HCT116 (cell line): ENCODE measurements at regions not wholly inside any gene's neighbourhood (a gene's known extent, or its start where the extent isn't known, plus 50 kb on each side); places are given as distances from the start of the nearest gene placed in this dataset.

Source experiments
- ATAC-seq: fragments of 200-7000 bp; cut with Tn5 transposase; 2 replicates; pipeline ENCODE4 v1.9.1; 2020; ENCODE audit warnings: mild to moderate bottlenecking, moderate library complexity
- BruUV-seq: library from RNA; stranded (reverse); fragments of 400-500 nt; replicated peaks from 2 replicates; lab custom pipeline; 2021; lab: Mats Ljungman, UMichigan
- CTCF ChIA-PET: fragments of 300-600 bp; sonication (Branson Sonifier 250); formaldehyde crosslinking; loops from one replicate; lab custom pipeline; 2021; ENCODE audit warnings: antibody characterized with exemption; lab: Charles Lee
- POLR2A ChIA-PET: fragments of 300-600, 350-600 bp; sonication (Branson Sonifier 250); formaldehyde crosslinking; loops from one replicate; lab custom pipeline; 2021; ENCODE audit warnings: antibody characterized with exemption; lab: Charles Lee
- RAD21 ChIA-PET, 2 experiments: fragments of 300-600 bp; sonication (Branson Sonifier 250); formaldehyde crosslinking; loops; one replicate each; lab custom pipeline; 2023; ENCODE audit warnings: low total read pairs in 2 of 2; ENCODE audit not compliant: uncharacterized antibody in 2 of 2, unreplicated experiment in 2 of 2, low non-redundant PET in 1 of 2; lab: Charles Lee
- DNase-seq: peaks from one replicate; pipeline ENCODE4 v3.0.0-alpha.2; 2010; ENCODE audit warnings: low read depth, low spot score
- H2AFZ ChIP-seq: fragments of 200-600 bp; shearing (Covaris generic), sonication (generic); 2 replicates; pipeline ENCODE4 v1.6.1; 2017; ENCODE audit warnings: low read depth, mixed run types, mixed read lengths, antibody characterized with exemption, low read length; ENCODE audit not compliant: poor library complexity, severe bottlenecking
- H3K27ac ChIP-seq: 2 replicates; pipeline ENCODE4 v1.5.1; 2012; ENCODE audit warnings: low read depth, low read length
- H3K27me3 ChIP-seq: fragments of 200-600 bp; sonication (generic); 2 replicates; pipeline ENCODE4 v1.6.1; 2016; ENCODE audit warnings: mixed run types, low read length, mixed read lengths; ENCODE audit not compliant: insufficient read depth
- H3K36me3 ChIP-seq, 2 experiments: fragments of 200-500 bp in 1 of 2; fragments of 200-600 bp in 1 of 2; sonication (Bioruptor generic) in 1 of 2; sonication (generic) in 1 of 2; 2 replicates each; pipeline versions ENCODE4 v1.5.1 to v1.6.1; 2014 to 2016; ENCODE audit warnings: low read length in 2 of 2, inconsistent platforms in 1 of 2, mixed read lengths in 1 of 2, mixed run types in 1 of 2; ENCODE audit not compliant: insufficient read depth in 2 of 2, control insufficient read depth in 1 of 2
- H3K4me1 ChIP-seq, 2 experiments: fragments of 200-600 bp in 1 of 2; sonication (generic) in 1 of 2; 2 replicates each; pipeline versions ENCODE4 v1.5.1 to v1.6.1; 2012 to 2017; ENCODE audit warnings: low read length in 2 of 2, inconsistent platforms in 1 of 2, mild to moderate bottlenecking in 1 of 2, mixed read lengths in 1 of 2, mixed run types in 1 of 2, moderate library complexity in 1 of 2; ENCODE audit not compliant: insufficient read depth in 2 of 2, control insufficient read depth in 1 of 2
- H3K4me2 ChIP-seq: fragments of 200-600 bp; sonication (generic); 2 replicates; pipeline ENCODE4 v1.6.1; 2017; ENCODE audit warnings: mixed run types, low read length, mixed read lengths
- H3K4me3 ChIP-seq, 2 experiments: fragments of 200-600 bp in 1 of 2; sonication (generic) in 1 of 2; replicated peaks in 1 of 2; 2 replicates each; pipeline ENCODE4 v1.5.1; 2011 to 2016; ENCODE audit warnings: low read length in 2 of 2, control low read depth in 1 of 2, low read depth in 1 of 2, mild to moderate bottlenecking in 1 of 2, mixed read lengths in 1 of 2, mixed run types in 1 of 2
- H3K79me2 ChIP-seq: fragments of 200-600 bp; sonication (generic); 2 replicates; pipeline ENCODE4 v1.6.1; 2017; ENCODE audit warnings: mild to moderate bottlenecking, mixed run types, low read length, moderate library complexity, mixed read lengths; ENCODE audit not compliant: insufficient read depth
- H3K9ac ChIP-seq: fragments of 200-600 bp; sonication (generic); 2 replicates; pipeline ENCODE4 v1.6.1; 2016; ENCODE audit warnings: low read length, mixed read lengths
- H3K9me2 ChIP-seq: fragments of 200-600 bp; sonication (generic), shearing (Covaris generic); 2 replicates; pipeline ENCODE4 v1.6.1; 2017; ENCODE audit warnings: mixed run types, mild to moderate bottlenecking, moderate library complexity; ENCODE audit not compliant: insufficient read depth
- H3K9me3 ChIP-seq, 2 experiments: fragments of 200-500 bp in 1 of 2; fragments of 200-600 bp in 1 of 2; sonication (Bioruptor generic) in 1 of 2; sonication (generic) in 1 of 2; 2 replicates each; pipeline ENCODE4 v1.6.1; 2014 to 2017; ENCODE audit warnings: low read length in 2 of 2, mixed read lengths in 2 of 2, inconsistent platforms in 1 of 2, low read depth in 1 of 2, mild to moderate bottlenecking in 1 of 2, mixed run types in 1 of 2, moderate library complexity in 1 of 2; ENCODE audit not compliant: control insufficient read depth in 1 of 2, insufficient read depth in 1 of 2
- H4K20me1 ChIP-seq: fragments of 200-600 bp; sonication (generic), shearing (Covaris generic); 2 replicates; pipeline ENCODE4 v1.6.1; 2017; ENCODE audit warnings: mixed run types, mild to moderate bottlenecking, moderate library complexity; ENCODE audit not compliant: insufficient read depth
- ATF3 ChIP-seq: IDR thresholded peaks from 2 replicates; pipeline ENCODE4 v1.6.1; 2012
- CBX3 ChIP-seq: IDR thresholded peaks from 2 replicates; pipeline ENCODE4 v1.6.1; 2012; ENCODE audit warnings: low read depth
- CEBPB ChIP-seq: IDR thresholded peaks from 2 replicates; pipeline ENCODE4 v1.6.1; 2012; ENCODE audit warnings: low read depth
- CTCF ChIP-seq, 3 experiments: fragments of 200-600 bp in 1 of 3; sonication (generic) in 1 of 3; IDR thresholded peaks in 2 of 3; conservative IDR thresholded peaks in 1 of 3; 2 replicates each; pipeline ENCODE4 v1.5.1; 2012 to 2017; ENCODE audit warnings: low read depth in 2 of 3, low read length in 2 of 3, antibody characterized with exemption in 1 of 3, borderline replicate concordance in 1 of 3, control low read depth in 1 of 3, mild to moderate bottlenecking in 1 of 3, mixed read lengths in 1 of 3, mixed run types in 1 of 3, moderate library complexity in 1 of 3; ENCODE audit not compliant: insufficient read depth in 1 of 3
- ELF1 ChIP-seq: IDR thresholded peaks from 2 replicates; pipeline ENCODE4 v1.6.1; 2012; ENCODE audit warnings: low read depth, borderline replicate concordance
- EZH2phosphoT487 ChIP-seq: fragments of 200-600 bp; IDR thresholded peaks from 2 replicates; pipeline ENCODE4 v1.6.1; 2018; ENCODE audit warnings: antibody characterized with exemption, borderline replicate concordance
- MAX ChIP-seq: IDR thresholded peaks from 2 replicates; pipeline ENCODE4 v1.6.1; 2012
- POLR2A ChIP-seq: IDR thresholded peaks from 2 replicates; pipeline ENCODE4 v1.7.0; 2011; ENCODE audit warnings: borderline replicate concordance; ENCODE audit not compliant: insufficient read depth, insufficient read length; ENCODE audit errors: extremely low read depth
- REST ChIP-seq: IDR thresholded peaks from 2 replicates; pipeline ENCODE4 v1.6.1; 2012; ENCODE audit warnings: low read depth
- SIN3A ChIP-seq: IDR thresholded peaks from 2 replicates; pipeline ENCODE4 v1.6.1; 2012; ENCODE audit warnings: low read depth
- SRF ChIP-seq: IDR thresholded peaks from 2 replicates; pipeline ENCODE4 v1.6.1; 2012; ENCODE audit warnings: low read depth
- TCF7L2 ChIP-seq: IDR thresholded peaks from 2 replicates; pipeline ENCODE4 v1.7.0; 2011; ENCODE audit warnings: borderline replicate concordance, inconsistent platforms; ENCODE audit not compliant: insufficient read depth, insufficient read length; ENCODE audit errors: extremely low read depth
- ZBTB33 ChIP-seq: IDR thresholded peaks from 2 replicates; pipeline ENCODE4 v1.6.1; 2011; ENCODE audit warnings: mild to moderate bottlenecking, low read length, moderate library complexity; ENCODE audit not compliant: insufficient replicate concordance; ENCODE audit errors: extremely low read depth
- ZNF274 ChIP-seq: fragments of 200-500 bp; sonication (Bioruptor generic); IDR thresholded peaks from 2 replicates; pipeline ENCODE4 v1.6.1; 2014; ENCODE audit warnings: mild to moderate bottlenecking, low read depth, low read length, inconsistent platforms
- intact Hi-C: fragments of 100-400 bp; cut with micrococcal nuclease; formaldehyde crosslinking; loops from 2 replicates; pipeline ENCODE4 v1.10.0; 2022

- TF ChIP-seq ATF3 (no peak), CBX3 (no peak), POLR2A (no peak), TCF7L2 (no peak), ELF1 (no peak), SRF (no peak), ZNF274 (no peak), CEBPB (no peak), MAX (no peak), ZBTB33 (no peak), SIN3A (no peak), REST (no peak), EZH2phosphoT487 (no peak), CTCF (IDR thresholded peaks at IDR 0.05 in 2 of 3, conservative IDR thresholded peaks at IDR 0.05 in 1 of 3; ENCODE audit: borderline replicate concordance in 1 of 3, insufficient read depth in 1 of 3, low read depth in 2 of 3, low read length in 2 of 3) (no peak)
- Histone ChIP-seq H3K79me2 (no peaks in the 10 kb centered on the region), H2AFZ (no peak overlapping the region), H3K4me1 (no peaks in the 10 kb centered on the region), H3K4me2 (no peak overlapping the region), H3K9ac (no peak overlapping the region), H3K9me2 (no peaks in the 10 kb centered on the region), H4K20me1 (no peaks in the 10 kb centered on the region), H3K4me3 (no peak overlapping the region), H3K36me3 (no peaks in the 10 kb centered on the region), H3K27me3 (no peaks in the 10 kb centered on the region), H3K9me3 (no peaks in the 10 kb centered on the region), H3K27ac (no peak overlapping the region)
- ATAC-seq (no peak), DNase-seq (no peak)
- ChIA-PET RAD21 (no interaction called here), POLR2A (no interaction called here), CTCF (no interaction called here)
- no TSS peak for BruUV-seq
- intact Hi-C loops, result no loop called here
These were observed 132.1 kb downstream of the ETS2 start for GRCh38 chr21:38937844-38938243.
